GM12875 (cell line): ENCODE measurements at regions not wholly inside any gene's neighbourhood (a gene's known extent, or its start where the extent isn't known, plus 50 kb on each side); places are given as distances from the start of the nearest gene placed in this dataset.

ENCODE experiments used
- H3K4me3 ChIP-seq: one replicate; pipeline ENCODE4 v1.5.1; 2011; ENCODE audit warnings: low read depth, low read length, control low read depth
- CTCF ChIP-seq: IDR thresholded peaks from 2 replicates; pipeline ENCODE4 v1.5.1; 2011; ENCODE audit warnings: low read depth, mild to moderate bottlenecking, control low read depth, inconsistent platforms, low read length, moderate library complexity, borderline replicate concordance; ENCODE audit not compliant: insufficient read depth

GRCh38 chr2:128519517-128520215 lies 201.0 kb upstream of the HS6ST1 start:
- TF ChIP-seq CTCF = no peak
- H3K4me3 ChIP-seq = no peak overlapping the region

- no peak for TF ChIP-seq CTCF
These were observed 201.7 kb upstream of the HS6ST1 start for GRCh38 chr2:128520340-128520739.

GRCh38 chr2:128520791-128521190 lies 202.1 kb upstream of the HS6ST1 start:
- H3K4me3 ChIP-seq = no peak overlapping the region
- no peak for TF ChIP-seq CTCF

More at GRCh38 chr2:128520340-128520739, 201.7 kb upstream of the HS6ST1 start:
- H3K4me3 ChIP-seq = no peak overlapping the region

GRCh38 chr2:128521482-128521881 lies 202.8 kb upstream of the HS6ST1 start:
- no peak overlapping the region for H3K4me3 ChIP-seq
- TF ChIP-seq CTCF = no peak

- no peak for TF ChIP-seq CTCF
- no peak overlapping the region for H3K4me3 ChIP-seq
These were observed 204.2 kb upstream of the HS6ST1 start for GRCh38 chr2:128522829-128523228.

GRCh38 chr2:128523457-128523856 lies 204.8 kb upstream of the HS6ST1 start:
- TF ChIP-seq CTCF = no peak
- H3K4me3 ChIP-seq = no peak overlapping the region

- no peak for TF ChIP-seq CTCF
- H3K4me3 ChIP-seq = no peak overlapping the region
These were observed 205.5 kb upstream of the HS6ST1 start for GRCh38 chr2:128524183-128524582.
